ENCODE measurements at regions not wholly inside any gene's neighbourhood (a gene's known extent, or its start where the extent isn't known, plus 50 kb on each side); places are given as distances from the start of the nearest gene placed in this dataset.

- DNase-seq, result no peak
Observed at GRCh38 chr18:41829647-41830516, 125.2 kb upstream of the PIK3C3 start.

DNA sequence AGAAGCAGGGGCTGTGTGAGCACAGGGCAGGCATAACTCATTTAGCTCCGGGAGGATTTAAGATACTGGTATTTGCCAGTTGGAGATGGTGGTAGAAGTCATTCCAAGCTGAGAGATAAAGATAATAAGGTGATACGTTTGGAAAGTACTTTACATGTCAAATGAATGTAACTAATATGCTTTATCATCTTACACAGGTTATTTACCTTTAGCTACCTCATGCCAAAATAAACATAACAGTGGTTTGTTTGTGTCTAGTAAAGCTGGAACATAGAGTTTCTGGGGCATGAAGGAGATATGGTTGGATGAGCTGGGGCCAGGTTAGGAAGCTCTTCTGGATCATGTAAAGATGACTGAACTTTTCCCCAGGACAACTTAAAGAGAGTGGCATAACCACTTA, 126.9 kb upstream of the PIK3C3 start:
- no peak for DNase-seq

DNA sequence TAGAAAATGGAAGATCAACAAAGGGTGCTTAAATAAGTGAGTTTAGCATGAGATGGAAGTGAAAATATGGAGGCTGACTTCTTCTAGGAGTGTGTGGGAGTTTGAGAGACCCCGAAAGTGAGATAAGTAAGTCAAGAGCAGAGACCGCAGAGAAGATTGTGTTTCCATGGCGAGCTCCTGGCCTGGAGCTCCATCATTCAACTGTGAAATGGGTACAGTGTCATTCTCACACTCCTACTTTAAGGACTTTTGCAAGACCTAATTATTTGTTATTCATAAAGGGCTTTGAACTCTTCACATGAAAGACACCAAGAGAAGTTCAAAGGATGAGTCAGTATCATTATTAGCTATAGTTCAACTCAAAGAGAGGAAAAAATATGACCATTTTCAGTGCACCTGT, 134.2 kb upstream of the PIK3C3 start:
- DNase-seq, result no peak

GRCh38 chr18:41818381-41819355, 136.4 kb upstream of the PIK3C3 start:
- DNase-seq, result no peak

- DNase-seq, result no peak
Observed at GRCh38 chr18:41814651-41815050, 140.4 kb upstream of the PIK3C3 start.

GRCh38 chr18:41809652-41810051, 145.4 kb upstream of the PIK3C3 start:
- no peak for DNase-seq

DNA sequence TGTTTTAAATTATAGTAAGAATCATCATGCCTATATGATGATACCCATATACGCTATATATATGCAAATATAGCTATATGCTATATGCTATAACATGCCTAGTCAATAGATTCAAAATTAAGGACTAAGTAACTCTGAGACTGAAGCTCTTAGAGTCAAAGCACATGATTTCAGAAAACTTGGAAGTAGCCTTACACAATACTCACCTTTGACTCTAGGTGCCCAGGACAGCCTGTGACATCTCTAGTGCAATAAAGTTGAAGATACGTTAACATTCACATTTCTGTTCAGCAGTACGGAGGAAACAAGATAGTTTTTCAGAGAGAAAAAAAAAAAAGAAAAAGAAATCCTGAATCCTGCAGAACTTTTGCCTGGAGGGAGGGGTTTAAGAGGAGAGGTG, 149.7 kb upstream of the PIK3C3 start:
- DNase-seq, result no peak

DNA sequence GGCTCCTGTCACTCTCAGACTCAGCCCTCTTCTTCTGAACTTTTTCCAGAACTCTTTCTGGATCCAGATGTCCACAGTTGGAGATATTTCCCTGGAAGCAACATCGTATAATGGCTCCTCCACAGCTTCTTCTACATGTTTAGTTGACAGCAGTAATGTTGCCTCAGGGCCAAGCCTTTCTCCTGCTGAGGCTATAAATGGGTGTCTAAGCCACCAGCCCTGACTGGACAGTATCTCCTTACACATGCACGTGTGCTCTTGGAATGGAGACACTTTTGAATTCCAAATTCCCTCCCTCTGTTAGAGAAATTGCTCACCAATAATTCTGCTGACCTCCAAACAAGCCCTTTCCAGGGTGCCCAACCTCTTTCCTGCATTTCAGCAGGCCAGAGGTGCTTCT, 156.2 kb upstream of the PIK3C3 start:
- DNase-seq, result no peak

DNA sequence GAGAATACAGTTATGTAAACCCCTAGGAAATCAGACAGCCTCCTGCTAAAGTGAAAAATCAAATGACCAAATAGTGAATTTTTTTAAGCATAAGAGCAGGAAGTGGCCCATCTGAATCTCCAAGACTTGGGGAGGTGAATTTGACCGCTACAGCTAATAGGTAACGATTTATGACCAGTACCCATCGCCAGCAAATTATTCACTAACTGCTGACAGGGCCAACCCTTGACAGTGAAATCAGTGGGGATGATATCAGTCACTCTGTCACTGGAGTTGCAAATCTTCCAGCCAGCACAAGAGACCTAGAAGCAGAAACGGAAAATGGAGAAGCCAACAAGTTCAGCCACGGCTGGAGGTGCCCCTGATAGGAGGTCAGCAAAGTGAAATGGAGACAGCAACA, 164.3 kb upstream of the PIK3C3 start:
- DNase-seq, result no peak

GRCh38 chr18:41789001-41789400, 166.0 kb upstream of the PIK3C3 start:
- DNase-seq, result no peak

- DNase-seq, result no peak
Observed at GRCh38 chr18:41783879-41784278, 171.2 kb upstream of the PIK3C3 start.

DNA sequence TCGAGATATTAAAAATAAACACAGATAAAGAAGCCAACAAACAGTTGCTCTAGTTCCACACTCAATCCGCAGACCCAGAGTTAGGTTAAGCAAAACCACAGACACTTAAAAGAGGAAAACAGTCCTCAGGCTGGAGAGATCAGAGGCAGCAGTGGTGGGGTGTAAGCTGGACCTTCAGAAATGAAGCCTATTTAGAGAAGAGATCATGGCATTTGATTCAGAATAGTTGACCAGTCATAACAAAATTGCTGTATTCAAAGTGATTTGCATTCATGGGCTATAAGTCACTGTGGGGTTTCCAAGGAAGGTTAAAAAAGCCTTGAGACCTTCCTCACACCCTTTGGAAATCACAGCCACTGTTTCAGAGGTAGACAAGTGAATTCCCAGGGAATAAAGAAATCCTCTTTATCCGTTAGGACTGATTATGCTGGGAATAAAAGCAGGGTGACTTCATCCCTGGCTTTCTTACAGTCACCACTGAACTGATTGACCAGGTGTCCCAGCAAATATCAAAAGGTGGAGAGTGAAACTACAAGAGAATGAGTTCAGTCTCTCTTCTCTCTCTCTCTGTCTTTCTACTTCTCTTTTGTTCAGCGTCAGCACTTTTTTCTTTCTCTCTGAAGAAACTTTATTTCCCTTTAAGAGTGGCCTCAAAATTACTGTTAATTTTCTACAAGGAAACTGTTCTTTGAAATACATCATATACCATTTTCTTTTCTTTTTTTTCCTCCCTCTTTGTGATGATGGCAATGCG, 171.8 kb upstream of the PIK3C3 start:
- DNase-seq, result no peak

- DNase-seq, result no peak
Observed at GRCh38 chr18:41771973-41772372, 183.1 kb upstream of the PIK3C3 start.

GRCh38 chr18:41769265-41769664, 185.8 kb upstream of the PIK3C3 start:
- DNase-seq, result no peak

DNA sequence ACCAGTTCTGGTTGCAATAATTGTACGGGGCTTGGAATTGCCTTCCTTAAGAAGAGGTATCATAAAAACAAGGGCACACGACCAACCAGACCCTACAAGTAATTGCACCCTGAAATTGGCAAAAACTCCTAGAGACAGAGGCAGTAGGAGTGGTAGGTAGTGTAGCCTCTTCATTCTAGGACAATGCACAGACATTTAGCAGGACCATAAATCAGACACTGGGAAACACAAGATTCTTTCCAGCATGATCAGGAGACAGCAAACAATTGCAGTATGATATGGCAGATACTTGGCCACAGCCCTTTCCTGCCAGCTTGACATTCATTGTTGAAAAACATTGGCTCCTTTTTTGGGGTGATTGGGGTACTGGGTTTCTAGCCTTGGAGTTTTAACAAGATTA, 186.6 kb upstream of the PIK3C3 start:
- no peak for DNase-seq

GRCh38 chr18:41767960-41768359, 187.1 kb upstream of the PIK3C3 start:
- DNase-seq, result no peak

DNA sequence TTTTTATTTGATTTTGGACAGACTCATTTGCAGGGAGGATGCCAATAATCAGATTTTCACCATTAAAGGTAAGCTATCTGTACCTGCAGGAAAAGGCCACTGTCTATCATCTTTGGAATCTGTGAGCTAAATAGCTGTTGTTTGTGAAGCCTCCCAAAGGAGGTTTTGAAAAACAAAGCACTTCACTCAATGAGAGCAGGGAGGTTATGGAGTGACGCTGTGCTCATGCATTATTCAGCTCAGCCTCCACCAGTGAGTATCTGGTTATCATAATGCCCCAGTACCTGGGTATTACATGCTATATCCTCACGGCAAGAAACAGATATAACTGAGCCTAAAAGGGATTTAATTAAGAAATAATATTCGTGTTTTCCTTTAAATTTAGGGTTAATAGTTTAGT, 189.6 kb upstream of the PIK3C3 start:
- DNase-seq, result no peak

DNA sequence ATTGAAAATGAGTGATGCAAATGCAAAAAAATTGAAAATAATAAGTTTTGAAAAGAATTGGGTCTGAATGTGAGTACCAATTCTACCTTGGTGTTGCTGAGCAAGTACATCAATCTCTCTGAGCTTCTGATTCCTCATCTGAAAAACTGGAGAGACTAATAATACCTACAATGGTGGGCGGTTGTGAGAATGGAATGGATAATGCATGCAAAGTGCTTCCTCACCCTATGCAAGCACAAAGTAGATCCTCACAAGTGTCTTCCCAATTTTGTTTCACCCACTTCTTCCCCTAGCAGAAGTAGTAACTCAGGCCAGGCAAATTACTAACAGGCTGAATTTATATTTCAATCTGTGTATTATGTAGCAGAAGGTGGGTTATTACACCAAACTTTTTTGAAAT, 191.7 kb upstream of the PIK3C3 start:
- no peak for DNase-seq

DNA sequence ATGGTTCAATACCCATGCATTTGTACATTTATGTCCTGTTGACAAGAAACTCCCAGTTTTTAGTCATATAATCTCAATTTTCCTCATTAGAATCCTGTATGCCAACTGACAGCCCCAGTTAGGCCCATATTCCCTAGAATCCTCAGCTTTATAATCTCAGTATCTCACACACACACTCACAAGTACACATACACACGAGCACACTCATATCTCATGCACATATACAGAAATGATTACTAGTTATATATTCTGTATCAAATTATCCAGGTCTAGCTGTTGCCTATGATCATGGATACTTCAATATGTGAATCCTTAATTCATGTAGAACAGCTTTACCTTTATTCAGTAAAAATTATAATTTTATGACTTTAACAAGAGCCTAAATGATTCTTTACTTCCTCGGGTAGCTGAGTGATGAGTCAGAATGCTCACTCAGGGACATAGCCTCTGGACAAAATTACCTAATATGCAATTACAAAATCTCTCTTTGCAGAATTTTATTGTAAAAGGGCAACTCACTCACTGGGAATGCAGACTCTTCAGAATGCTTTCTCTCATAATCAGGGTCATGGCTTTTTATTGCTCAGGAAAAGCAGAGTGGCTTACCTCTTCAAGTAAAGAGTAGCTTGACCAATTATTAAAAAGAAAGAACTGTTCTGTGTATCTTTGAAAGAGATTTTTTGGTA, 193.6 kb upstream of the PIK3C3 start:
- DNase-seq, result no peak

DNA sequence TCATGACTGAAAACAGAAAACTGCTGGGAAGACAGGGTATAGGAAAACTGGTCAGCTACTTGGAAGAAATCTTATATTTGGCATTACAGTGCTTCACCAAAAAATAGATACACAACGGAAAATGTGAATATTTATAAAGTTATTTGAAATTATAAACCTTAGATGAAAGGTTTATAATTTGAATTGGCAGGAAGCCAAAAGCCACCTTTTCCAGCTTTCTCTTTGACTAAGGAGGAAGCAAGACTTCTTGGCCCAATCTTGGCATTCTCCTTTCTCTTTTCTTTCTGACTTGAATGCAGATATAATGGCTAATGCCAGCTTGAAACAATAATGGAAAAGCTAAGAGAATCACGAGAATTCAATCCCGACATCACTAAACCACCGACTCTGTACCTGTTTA, 196.5 kb upstream of the PIK3C3 start:
- no peak for DNase-seq

DNA sequence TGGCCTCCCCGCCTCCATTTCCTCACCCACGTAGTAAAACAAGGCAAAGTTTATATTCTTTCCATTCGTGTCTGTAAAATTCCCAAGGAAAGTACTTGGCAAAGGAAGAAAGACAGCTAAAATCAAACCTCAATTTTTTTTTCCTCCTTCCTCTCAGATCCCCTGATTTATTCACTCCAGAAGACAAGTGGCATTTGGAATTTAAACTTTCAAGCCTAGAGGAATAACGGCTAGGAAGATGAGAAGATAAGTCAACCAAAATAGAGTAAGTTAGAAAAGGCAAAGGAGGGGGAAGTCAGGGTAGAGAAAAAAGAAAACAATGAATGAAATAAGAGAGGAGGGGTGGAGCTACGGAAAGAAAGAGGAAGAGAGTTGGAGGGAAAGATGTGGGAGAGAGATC, 198.9 kb upstream of the PIK3C3 start:
- no peak for DNase-seq

- no peak for DNase-seq
Observed at GRCh38 chr18:41754332-41754731, 200.7 kb upstream of the PIK3C3 start.

- no peak for DNase-seq
Observed at GRCh38 chr18:41753826-41754225, 201.2 kb upstream of the PIK3C3 start.
